Erythroblast (primary cell): ENCODE measurements at regions not wholly inside any gene's neighbourhood (a gene's known extent, or its start where the extent isn't known, plus 50 kb on each side); places are given as distances from the start of the nearest gene placed in this dataset.

Source experiments
- GATA1 ChIP-seq: IDR thresholded peaks from 2 replicates; pipeline ENCODE4 v1.6.1; 2011; ENCODE audit warnings: low read depth, mild to moderate bottlenecking, control low read depth, low read length, moderate library complexity
- POLR2A ChIP-seq: IDR thresholded peaks from 2 replicates; pipeline ENCODE4 v1.6.1; 2011; ENCODE audit warnings: mild to moderate bottlenecking, low read length

GRCh38 chr1:238998577-238998976, 387.8 kb upstream of the CHRM3 start:
- TF ChIP-seq POLR2A (no peak), GATA1 (no peak)
